DND-41 (cell line): ENCODE measurements at regions not wholly inside any gene's neighbourhood (a gene's known extent, or its start where the extent isn't known, plus 50 kb on each side); places are given as distances from the start of the nearest gene placed in this dataset.

Source experiments
- CTCF ChIP-seq: IDR thresholded peaks from 2 replicates; pipeline ENCODE4 v1.5.1; 2012; ENCODE audit warnings: borderline replicate concordance, low read length, moderate library complexity, mild to moderate bottlenecking; ENCODE audit not compliant: poor library complexity, severe bottlenecking; ENCODE audit errors: extremely low read depth
- EZH2 ChIP-seq: IDR thresholded peaks from 3 replicates; pipeline ENCODE4 v1.6.1; 2012; ENCODE audit warnings: borderline replicate concordance, low read depth, mild to moderate bottlenecking, moderate library complexity, low read length, inconsistent platforms; ENCODE audit not compliant: severe bottlenecking

- TF ChIP-seq CTCF = no peak
- no peak for TF ChIP-seq EZH2
Measured at GRCh38 chr2:142380372-142380771, 249.6 kb upstream of the LRP1B start.
